HL-60 (cell line): ENCODE measurements at regions not wholly inside any gene's neighbourhood (a gene's known extent, or its start where the extent isn't known, plus 50 kb on each side); places are given as distances from the start of the nearest gene placed in this dataset.

Experiments used
- POLR2AphosphoS5 ChIP-seq: IDR thresholded peaks from 2 replicates; pipeline ENCODE4 v1.6.1; 2012; ENCODE audit warnings: low read depth
- TF ChIP-seq, protein P1 (sequence below): IDR thresholded peaks from one replicate; pipeline ENCODE4 v1.5.1; 2011; ENCODE audit warnings: low read length, control low read depth, inconsistent platforms; ENCODE audit not compliant: insufficient read depth

GRCh38 chr4:57314636-57315035, 204.5 kb upstream of the IGFBP7 start:
- TF ChIP-seq, protein P1, sequence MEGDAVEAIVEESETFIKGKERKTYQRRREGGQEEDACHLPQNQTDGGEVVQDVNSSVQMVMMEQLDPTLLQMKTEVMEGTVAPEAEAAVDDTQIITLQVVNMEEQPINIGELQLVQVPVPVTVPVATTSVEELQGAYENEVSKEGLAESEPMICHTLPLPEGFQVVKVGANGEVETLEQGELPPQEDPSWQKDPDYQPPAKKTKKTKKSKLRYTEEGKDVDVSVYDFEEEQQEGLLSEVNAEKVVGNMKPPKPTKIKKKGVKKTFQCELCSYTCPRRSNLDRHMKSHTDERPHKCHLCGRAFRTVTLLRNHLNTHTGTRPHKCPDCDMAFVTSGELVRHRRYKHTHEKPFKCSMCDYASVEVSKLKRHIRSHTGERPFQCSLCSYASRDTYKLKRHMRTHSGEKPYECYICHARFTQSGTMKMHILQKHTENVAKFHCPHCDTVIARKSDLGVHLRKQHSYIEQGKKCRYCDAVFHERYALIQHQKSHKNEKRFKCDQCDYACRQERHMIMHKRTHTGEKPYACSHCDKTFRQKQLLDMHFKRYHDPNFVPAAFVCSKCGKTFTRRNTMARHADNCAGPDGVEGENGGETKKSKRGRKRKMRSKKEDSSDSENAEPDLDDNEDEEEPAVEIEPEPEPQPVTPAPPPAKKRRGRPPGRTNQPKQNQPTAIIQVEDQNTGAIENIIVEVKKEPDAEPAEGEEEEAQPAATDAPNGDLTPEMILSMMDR, result no peak
- no peak for TF ChIP-seq POLR2AphosphoS5
